Chondrocyte (in vitro differentiated cells): ENCODE measurements at regions not wholly inside any gene's neighbourhood (a gene's known extent, or its start where the extent isn't known, plus 50 kb on each side); places are given as distances from the start of the nearest gene placed in this dataset.
"Not testable (repeated sequence)": the region's sequence is repeated elsewhere in the genome, so short reads cannot be mapped to it uniquely, and the experiment has no call there.

Experiments
- DNase-seq: peaks from one replicate; pipeline ENCODE4 v3.0.0; 2021; ENCODE audit warnings: mixed read lengths, low spot score
- H3K27ac Mint-ChIP-seq: one replicate; pipeline ENCODE4 v1.8.0; 2021; ENCODE audit warnings: mild to moderate bottlenecking, moderate library complexity, mixed read lengths; ENCODE audit not compliant: unreplicated experiment
- H3K27me3 Mint-ChIP-seq: 2 replicates; pipeline ENCODE4 v1.8.0; 2021; ENCODE audit warnings: low read depth, mixed read lengths
- H3K36me3 Mint-ChIP-seq: 2 replicates; pipeline ENCODE4 v1.8.0; 2021; ENCODE audit warnings: low read depth, mixed read lengths
- H3K4me1 Mint-ChIP-seq: 2 replicates; pipeline ENCODE4 v1.8.0; 2021; ENCODE audit warnings: low read depth, mild to moderate bottlenecking, mixed read lengths
- H3K4me3 Mint-ChIP-seq: one replicate; pipeline ENCODE4 v1.8.0; 2021; ENCODE audit warnings: mild to moderate bottlenecking, moderate library complexity, mixed read lengths; ENCODE audit not compliant: unreplicated experiment
- H3K9me3 Mint-ChIP-seq: 2 replicates; pipeline ENCODE4 v1.8.0; 2021; ENCODE audit warnings: low read depth, mixed read lengths
- TF ChIP-seq, protein P1 (sequence below): fragments of 200-600 bp; sonication (generic); IDR thresholded peaks from 2 replicates; pipeline ENCODE4 v1.5.0; 2021; ENCODE audit warnings: antibody characterized with exemption, mild to moderate bottlenecking, moderate library complexity

DNA sequence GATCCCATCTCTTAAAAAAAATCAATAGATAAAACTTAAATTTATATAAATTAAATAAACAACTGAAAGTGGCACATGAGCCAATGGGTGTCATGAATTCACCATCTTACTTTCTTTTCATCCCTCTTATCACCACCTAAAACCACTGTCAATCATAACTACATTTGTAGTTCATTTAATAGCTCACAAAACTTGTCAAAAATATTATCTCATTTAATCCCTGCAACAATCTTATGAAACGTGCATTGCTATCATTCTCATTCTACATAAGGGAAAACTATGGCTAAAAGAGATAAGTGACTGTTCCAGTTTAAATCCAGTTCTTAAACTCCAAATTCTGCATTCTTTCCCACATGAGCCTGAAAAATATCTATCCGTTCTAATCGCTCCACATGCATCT, 80.6 kb upstream of the BEND6 start:
- peaks cover 8% of the 10 kb centered on the region for H3K4me1 Mint-ChIP-seq
- H3K27me3 Mint-ChIP-seq = no peaks in the 10 kb centered on the region
- H3K4me3 Mint-ChIP-seq = no peak overlapping the region
- H3K27ac Mint-ChIP-seq = no peak overlapping the region
- TF ChIP-seq, protein P1, sequence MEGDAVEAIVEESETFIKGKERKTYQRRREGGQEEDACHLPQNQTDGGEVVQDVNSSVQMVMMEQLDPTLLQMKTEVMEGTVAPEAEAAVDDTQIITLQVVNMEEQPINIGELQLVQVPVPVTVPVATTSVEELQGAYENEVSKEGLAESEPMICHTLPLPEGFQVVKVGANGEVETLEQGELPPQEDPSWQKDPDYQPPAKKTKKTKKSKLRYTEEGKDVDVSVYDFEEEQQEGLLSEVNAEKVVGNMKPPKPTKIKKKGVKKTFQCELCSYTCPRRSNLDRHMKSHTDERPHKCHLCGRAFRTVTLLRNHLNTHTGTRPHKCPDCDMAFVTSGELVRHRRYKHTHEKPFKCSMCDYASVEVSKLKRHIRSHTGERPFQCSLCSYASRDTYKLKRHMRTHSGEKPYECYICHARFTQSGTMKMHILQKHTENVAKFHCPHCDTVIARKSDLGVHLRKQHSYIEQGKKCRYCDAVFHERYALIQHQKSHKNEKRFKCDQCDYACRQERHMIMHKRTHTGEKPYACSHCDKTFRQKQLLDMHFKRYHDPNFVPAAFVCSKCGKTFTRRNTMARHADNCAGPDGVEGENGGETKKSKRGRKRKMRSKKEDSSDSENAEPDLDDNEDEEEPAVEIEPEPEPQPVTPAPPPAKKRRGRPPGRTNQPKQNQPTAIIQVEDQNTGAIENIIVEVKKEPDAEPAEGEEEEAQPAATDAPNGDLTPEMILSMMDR = no peak
- no peaks in the 10 kb centered on the region for H3K9me3 Mint-ChIP-seq
- H3K36me3 Mint-ChIP-seq = peaks cover 4% of the 10 kb centered on the region
- DNase-seq = no peak

DNA sequence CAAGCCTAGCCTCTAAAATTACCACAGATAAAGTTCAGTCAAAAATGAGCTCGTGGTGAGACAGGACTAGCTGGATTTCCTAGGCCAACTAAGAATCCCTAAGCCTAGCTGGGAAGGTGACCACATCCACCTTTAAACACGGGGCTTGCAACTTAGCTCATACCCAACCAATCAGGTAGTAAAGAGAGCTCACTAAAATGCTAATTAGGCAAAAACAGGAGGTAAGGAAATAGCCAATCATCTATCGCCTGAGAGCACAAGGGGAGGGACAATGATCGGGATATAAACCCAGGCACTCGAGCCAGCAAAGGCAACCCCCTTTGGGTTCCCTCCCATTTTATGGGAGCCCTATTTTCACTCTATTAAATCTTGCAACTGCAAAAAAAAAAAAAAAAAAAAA, 84.9 kb upstream of the BEND6 start:
- not testable (repeated sequence) for DNase-seq, H3K9me3 Mint-ChIP-seq, H3K27me3 Mint-ChIP-seq, H3K36me3 Mint-ChIP-seq, H3K4me3 Mint-ChIP-seq
- peaks cover 34% of the 10 kb centered on the region for H3K4me1 Mint-ChIP-seq
- peak overlapping the region; percentile 78 for H3K27ac Mint-ChIP-seq

DNA sequence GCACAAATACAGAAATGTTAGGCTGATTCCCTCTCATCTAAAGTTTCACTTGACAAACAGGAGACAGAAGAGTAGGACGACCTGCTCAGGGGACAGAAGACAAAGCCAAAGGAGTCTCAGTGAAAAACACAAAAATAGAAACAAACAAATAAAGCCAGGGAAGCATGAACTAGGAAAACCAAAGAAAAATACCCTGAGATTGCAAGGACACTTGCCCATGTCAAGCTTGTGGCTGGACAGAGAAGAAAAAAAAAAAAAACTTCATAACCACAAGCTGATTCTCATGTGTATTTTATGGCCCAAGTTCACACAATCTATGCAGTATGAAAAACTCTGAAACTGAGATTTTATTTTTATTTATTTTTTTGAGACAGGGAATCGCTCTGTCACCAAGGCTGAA, 85.6 kb upstream of the BEND6 start:
- TF ChIP-seq, protein P1 = no peak
- no peaks in the 10 kb centered on the region for H3K36me3 Mint-ChIP-seq
- no peak overlapping the region for H3K4me3 Mint-ChIP-seq
- peak overlapping the region; percentile 78 for H3K27ac Mint-ChIP-seq
- H3K4me1 Mint-ChIP-seq = peaks cover 38% of the 10 kb centered on the region
- H3K27me3 Mint-ChIP-seq = no peaks in the 10 kb centered on the region
- no peaks in the 10 kb centered on the region for H3K9me3 Mint-ChIP-seq
- no peak for DNase-seq

DNA sequence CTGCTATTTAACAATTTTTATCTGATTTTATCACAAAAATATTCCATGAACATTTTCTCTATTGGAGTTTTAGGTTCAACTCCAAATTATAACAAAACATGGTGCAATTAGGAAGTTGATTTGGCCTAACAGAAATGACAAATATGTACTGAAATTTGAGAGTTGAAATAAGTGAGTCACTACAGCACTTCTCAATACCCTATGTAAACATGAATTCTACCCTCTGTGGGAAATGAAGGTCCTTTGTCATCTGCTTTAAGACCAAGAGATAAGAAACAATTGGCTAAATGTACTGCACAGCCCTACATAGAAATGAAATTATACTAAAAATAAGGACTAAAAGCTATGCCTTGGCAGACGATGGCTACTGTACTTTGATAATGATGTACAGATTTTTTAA, 86.2 kb upstream of the BEND6 start:
- Mint-ChIP-seq H3K27ac (peak overlapping the region; percentile 78), H3K9me3 (no peaks in the 10 kb centered on the region), H3K36me3 (no peaks in the 10 kb centered on the region), H3K4me1 (peaks cover 45% of the 10 kb centered on the region), H3K4me3 (no peak overlapping the region), H3K27me3 (no peaks in the 10 kb centered on the region)
- no peak for DNase-seq
- TF ChIP-seq, protein P1 = no peak

DNA sequence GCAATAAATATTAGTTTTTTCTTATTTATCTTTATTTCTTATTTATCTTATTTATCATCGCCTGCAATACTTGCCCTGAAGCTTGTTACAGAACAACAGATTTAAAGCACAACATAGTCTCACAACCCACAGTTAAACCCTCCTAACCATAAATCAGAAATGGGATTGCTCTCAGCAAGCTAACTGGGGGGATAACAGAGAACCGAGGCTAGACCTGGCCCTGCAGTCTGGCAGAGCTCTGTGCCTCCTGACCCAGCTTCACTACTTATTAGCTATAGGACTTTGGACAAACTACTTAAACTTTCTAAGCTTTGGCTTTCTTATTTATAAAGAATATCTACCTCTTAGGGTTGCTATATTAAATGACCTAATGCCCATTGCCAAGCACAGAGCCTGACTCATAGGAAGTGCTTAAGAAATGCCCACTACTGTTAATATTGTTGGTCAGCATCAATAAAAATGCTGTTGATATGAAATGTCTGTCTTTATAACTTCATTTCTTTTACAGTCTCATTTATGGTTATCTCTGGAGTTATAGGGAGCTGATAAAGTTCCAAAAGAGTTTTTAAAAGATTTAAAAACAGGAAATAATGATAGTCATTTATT, 87.9 kb upstream of the BEND6 start:
- Mint-ChIP-seq H3K4me1 (peaks cover 62% of the 10 kb centered on the region), H3K36me3 (peaks cover 2% of the 10 kb centered on the region), H3K27me3 (no peaks in the 10 kb centered on the region), H3K4me3 (no peak overlapping the region), H3K27ac (peak overlapping the region; percentile 22), H3K9me3 (no peaks in the 10 kb centered on the region)
- TF ChIP-seq, protein P1 = no peak
- no peak for DNase-seq
